NB4 (cell line): ENCODE measurements at regions not wholly inside any gene's neighbourhood (a gene's known extent, or its start where the extent isn't known, plus 50 kb on each side); places are given as distances from the start of the nearest gene placed in this dataset.

Experiments used
- DNase-seq: peaks from one replicate; pipeline ENCODE4 v3.0.0; 2010; ENCODE audit warnings: low read depth
- H3K4me3 ChIP-seq: one replicate; pipeline ENCODE4 v1.5.1; 2011; ENCODE audit warnings: mild to moderate bottlenecking, low read depth, low read length, moderate library complexity
- MYC ChIP-seq: IDR thresholded peaks from 2 replicates; pipeline ENCODE4 v1.6.1; 2011; ENCODE audit warnings: low read depth, low read length
- POLR2A ChIP-seq: IDR thresholded peaks from 2 replicates; pipeline ENCODE4 v1.6.1; 2011; ENCODE audit warnings: mild to moderate bottlenecking; ENCODE audit not compliant: insufficient read length; ENCODE audit errors: extremely low read depth
- TF ChIP-seq, protein P1 (sequence below): IDR thresholded peaks from 2 replicates; pipeline ENCODE4 v1.6.1; 2011; ENCODE audit warnings: low read depth, low read length
- TF ChIP-seq, protein P2 (sequence below): IDR thresholded peaks from one replicate; pipeline ENCODE4 v1.5.1; 2012; ENCODE audit warnings: low read depth, low read length

DNA sequence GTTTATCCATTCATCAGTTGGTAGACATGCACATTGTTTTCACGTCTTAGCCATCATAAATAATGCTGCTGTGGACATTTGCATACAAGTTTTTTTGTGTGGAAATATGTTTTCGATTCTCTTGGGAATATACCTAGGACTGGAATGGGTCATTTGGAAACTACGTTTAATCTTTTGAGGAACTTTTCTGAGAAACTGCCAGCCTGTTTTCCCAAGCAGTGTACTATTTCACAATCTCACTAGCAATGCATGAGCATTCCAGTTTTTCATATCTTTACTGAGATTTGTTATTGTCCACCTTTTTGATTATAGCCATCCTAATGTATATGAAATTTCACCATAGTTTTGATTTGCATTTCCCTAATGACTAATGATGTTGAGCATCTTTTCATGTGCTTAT is 95.7 kb upstream of the JAZF1 start:
- DNase-seq = no peak
- TF ChIP-seq, protein P1, sequence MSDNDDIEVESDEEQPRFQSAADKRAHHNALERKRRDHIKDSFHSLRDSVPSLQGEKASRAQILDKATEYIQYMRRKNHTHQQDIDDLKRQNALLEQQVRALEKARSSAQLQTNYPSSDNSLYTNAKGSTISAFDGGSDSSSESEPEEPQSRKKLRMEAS = no peak
- TF ChIP-seq, protein P2, sequence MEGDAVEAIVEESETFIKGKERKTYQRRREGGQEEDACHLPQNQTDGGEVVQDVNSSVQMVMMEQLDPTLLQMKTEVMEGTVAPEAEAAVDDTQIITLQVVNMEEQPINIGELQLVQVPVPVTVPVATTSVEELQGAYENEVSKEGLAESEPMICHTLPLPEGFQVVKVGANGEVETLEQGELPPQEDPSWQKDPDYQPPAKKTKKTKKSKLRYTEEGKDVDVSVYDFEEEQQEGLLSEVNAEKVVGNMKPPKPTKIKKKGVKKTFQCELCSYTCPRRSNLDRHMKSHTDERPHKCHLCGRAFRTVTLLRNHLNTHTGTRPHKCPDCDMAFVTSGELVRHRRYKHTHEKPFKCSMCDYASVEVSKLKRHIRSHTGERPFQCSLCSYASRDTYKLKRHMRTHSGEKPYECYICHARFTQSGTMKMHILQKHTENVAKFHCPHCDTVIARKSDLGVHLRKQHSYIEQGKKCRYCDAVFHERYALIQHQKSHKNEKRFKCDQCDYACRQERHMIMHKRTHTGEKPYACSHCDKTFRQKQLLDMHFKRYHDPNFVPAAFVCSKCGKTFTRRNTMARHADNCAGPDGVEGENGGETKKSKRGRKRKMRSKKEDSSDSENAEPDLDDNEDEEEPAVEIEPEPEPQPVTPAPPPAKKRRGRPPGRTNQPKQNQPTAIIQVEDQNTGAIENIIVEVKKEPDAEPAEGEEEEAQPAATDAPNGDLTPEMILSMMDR = no peak
- TF ChIP-seq MYC (no peak), POLR2A (no peak)
- no peak overlapping the region for H3K4me3 ChIP-seq

DNA sequence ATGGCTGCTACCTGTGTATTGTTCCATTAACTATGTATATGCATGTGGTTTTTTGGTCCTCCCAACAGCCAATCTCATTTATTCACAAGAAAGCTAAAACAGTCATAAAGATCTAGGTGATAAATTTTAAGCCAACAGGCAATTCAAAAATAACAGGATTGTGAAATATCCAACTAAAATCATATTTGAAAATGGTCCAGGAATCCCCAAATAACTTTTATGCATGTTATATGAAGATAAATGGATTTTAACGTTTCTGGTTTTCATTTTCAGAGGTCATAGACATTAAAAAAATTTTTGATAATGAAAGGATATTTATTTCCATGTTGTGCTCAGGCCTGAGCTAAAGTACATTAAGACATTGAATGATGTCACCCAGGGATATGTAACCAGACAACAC is 96.8 kb upstream of the JAZF1 start:
- no peak for DNase-seq
- no peak overlapping the region for H3K4me3 ChIP-seq
- TF ChIP-seq, protein P2 = no peak
- TF ChIP-seq MYC (no peak), POLR2A (no peak)
- TF ChIP-seq, protein P1 = no peak

DNA sequence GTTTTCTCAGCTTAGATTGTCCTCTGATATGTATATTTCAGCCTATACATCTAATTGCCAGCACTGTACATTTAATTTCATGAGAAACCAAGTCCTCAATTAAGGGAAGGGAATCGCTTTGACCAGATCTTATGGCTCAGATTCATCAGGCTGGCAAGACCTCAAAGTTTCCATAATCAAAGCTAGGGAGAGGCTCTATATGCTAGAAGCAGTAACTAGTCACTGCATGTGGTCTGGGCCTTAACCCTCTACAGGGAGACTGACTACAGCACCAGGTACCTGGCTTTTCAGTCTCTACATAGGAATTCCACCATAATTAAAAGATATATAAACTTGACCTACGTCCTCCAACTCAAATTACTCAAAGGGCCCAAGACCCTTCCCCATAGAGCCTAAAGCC is 97.4 kb upstream of the JAZF1 start:
- DNase-seq = no peak
- no peak overlapping the region for H3K4me3 ChIP-seq
- TF ChIP-seq, protein P1 = no peak
- TF ChIP-seq, protein P2 = no peak
- TF ChIP-seq MYC (no peak), POLR2A (no peak)

DNA sequence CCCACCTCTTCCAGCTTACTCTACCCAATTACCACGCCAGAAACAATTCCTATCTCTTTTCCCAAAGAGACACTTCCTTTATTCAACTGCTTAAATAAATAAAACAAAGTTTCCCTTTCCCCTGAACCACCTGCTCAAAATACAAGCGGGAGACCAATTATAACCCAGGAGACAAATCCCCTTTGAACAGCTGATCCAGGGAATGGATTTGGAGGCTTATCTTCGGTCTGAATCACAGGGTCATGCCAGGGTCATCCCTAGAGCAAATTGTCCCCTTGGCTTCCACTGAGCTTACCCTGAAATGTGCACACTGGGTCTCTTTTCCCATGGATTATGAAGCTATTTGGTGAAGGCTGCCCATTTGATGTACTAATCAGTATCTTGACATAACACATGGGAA is 99.9 kb upstream of the JAZF1 start:
- DNase-seq = no peak
- TF ChIP-seq MYC = no peak
- TF ChIP-seq, protein P1 = no peak
- no peak for TF ChIP-seq POLR2A
- TF ChIP-seq, protein P2 = no peak
- H3K4me3 ChIP-seq = no peak overlapping the region

DNA sequence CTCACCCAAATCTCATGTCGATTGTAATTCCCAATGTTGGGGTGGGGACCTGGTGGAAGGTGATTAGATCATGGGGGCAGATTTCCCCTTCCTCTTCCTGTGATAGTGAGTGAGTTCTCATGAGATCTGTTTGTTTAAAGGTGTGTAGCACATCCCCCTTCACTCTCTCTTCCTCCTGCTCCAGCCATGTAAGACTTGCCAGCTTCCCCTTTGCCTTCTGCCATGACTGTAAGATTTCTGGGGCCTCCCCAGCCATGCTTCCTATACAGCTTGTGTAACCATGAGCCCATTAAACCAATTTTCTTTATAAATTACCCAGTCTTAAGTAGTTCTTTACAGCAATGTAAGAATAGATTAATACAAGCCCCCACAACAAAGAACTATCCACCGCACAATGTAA is 109.9 kb upstream of the JAZF1 start:
- no peak for DNase-seq
- H3K4me3 ChIP-seq = no peak overlapping the region
- TF ChIP-seq MYC = no peak
- no peak for TF ChIP-seq POLR2A
- TF ChIP-seq, protein P2 = no peak
- TF ChIP-seq, protein P1 = no peak

DNA sequence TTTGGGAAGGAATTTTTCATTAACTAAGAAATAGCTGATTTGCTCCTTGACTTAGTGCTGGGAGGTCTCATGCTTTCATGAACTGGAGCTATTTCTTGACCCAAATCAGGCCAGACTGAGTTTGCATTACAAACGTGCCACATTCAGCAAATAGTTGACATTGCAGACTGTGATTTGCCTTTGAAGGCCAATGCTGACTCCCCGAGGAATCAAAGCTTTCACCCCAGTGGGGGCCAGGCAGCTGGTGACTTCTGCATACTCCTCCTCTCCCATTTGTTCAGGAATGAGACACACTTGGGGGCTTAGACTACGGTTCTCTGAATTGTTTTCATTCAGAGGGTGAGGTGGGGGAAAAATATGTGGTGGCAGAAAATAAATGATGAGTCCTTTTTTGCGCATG is 111.0 kb upstream of the JAZF1 start:
- TF ChIP-seq, protein P1 = no peak
- TF ChIP-seq, protein P2 = no peak
- TF ChIP-seq POLR2A (no peak), MYC (no peak)
- no peak for DNase-seq
- H3K4me3 ChIP-seq = no peak overlapping the region
